IMR-90 (cell line): ENCODE measurements at regions not wholly inside any gene's neighbourhood (a gene's known extent, or its start where the extent isn't known, plus 50 kb on each side); places are given as distances from the start of the nearest gene placed in this dataset.

Experiments used
- ATAC-seq: fragments of 200-7000 bp; cut with Tn5 transposase; 2 replicates; pipeline ENCODE4 v1.9.1; 2020; ENCODE audit warnings: low read depth, mild to moderate bottlenecking, moderate library complexity
- BruUV-seq: library from RNA; stranded (reverse); fragments of 400-500 nt; replicated peaks from 2 replicates; lab custom pipeline; 2021; lab: Mats Ljungman, UMichigan
- CTCF ChIA-PET: fragments of 300-600 bp; formaldehyde crosslinking; extraction: SDS; loops from one replicate; lab custom pipeline; 2021; ENCODE audit warnings: antibody characterized with exemption; lab: Yijun Ruan, JAX
- POLR2A ChIA-PET: fragments of 300-600 bp; sonication (Branson Sonifier 250); formaldehyde crosslinking; loops from one replicate; lab custom pipeline; 2022; ENCODE audit warnings: antibody characterized with exemption; ENCODE audit not compliant: unreplicated experiment; lab: Charles Lee
- DNase-seq: peaks from one replicate; pipeline ENCODE4 v3.0.0; 2013
- H2AFZ ChIP-seq: replicated peaks from 2 replicates; pipeline ENCODE3; 2013; ENCODE audit warnings: low read length, mild to moderate bottlenecking; ENCODE audit not compliant: poor library complexity
- H2AK5ac ChIP-seq: 2 replicates; pipeline ENCODE4 v1.6.1; 2013; ENCODE audit warnings: low read depth, low read length, inconsistent platforms
- H2AK9ac ChIP-seq: replicated peaks from 2 replicates; pipeline ENCODE3; 2013; ENCODE audit warnings: mild to moderate bottlenecking, low read depth, low read length, moderate library complexity; ENCODE audit not compliant: poor library complexity
- H2BK120ac ChIP-seq: 2 replicates; pipeline ENCODE4 v1.6.1; 2013; ENCODE audit warnings: low read depth, low read length, inconsistent platforms
- H2BK15ac ChIP-seq: 3 replicates; pipeline ENCODE4 v1.6.1; 2013; ENCODE audit warnings: low read depth, low read length, inconsistent platforms
- H2BK20ac ChIP-seq: 2 replicates; pipeline ENCODE4 v1.6.1; 2013; ENCODE audit warnings: low read depth, mild to moderate bottlenecking, inconsistent platforms, low read length, moderate library complexity
- H2BK5ac ChIP-seq: 2 replicates; pipeline ENCODE4 v1.6.1; 2013; ENCODE audit warnings: mild to moderate bottlenecking, low read depth, low read length, inconsistent platforms; ENCODE audit not compliant: poor library complexity, severe bottlenecking
- H3K14ac ChIP-seq: replicated peaks from 2 replicates; pipeline ENCODE4 v1.6.1; 2013; ENCODE audit warnings: low read depth, low read length, inconsistent platforms
- H3K18ac ChIP-seq: 2 replicates; pipeline ENCODE4 v1.6.1; 2013; ENCODE audit warnings: low read depth, low read length, control low read depth
- H3K23ac ChIP-seq: 2 replicates; pipeline ENCODE4 v1.6.1; 2013; ENCODE audit warnings: low read depth, low read length, inconsistent platforms
- H3K27ac ChIP-seq: 2 replicates; pipeline ENCODE4 v1.5.1; 2013; ENCODE audit warnings: mild to moderate bottlenecking, control low read depth, low read length; ENCODE audit not compliant: insufficient read depth
- H3K27me3 ChIP-seq: 2 replicates; pipeline ENCODE4 v1.6.1; 2013; ENCODE audit warnings: low read length; ENCODE audit not compliant: control insufficient read depth, insufficient read depth
- H3K36me3 ChIP-seq: 2 replicates; pipeline ENCODE4 v1.6.1; 2013; ENCODE audit warnings: low read length, mixed read lengths; ENCODE audit not compliant: control insufficient read depth, insufficient read depth
- H3K4ac ChIP-seq: 2 replicates; pipeline ENCODE4 v1.6.1; 2013; ENCODE audit warnings: low read depth, low read length, inconsistent platforms
- H3K4me1 ChIP-seq: 2 replicates; pipeline ENCODE4 v1.6.1; 2013; ENCODE audit warnings: low read length, mixed read lengths; ENCODE audit not compliant: control insufficient read depth, insufficient read depth
- H3K4me2 ChIP-seq: 2 replicates; pipeline ENCODE4 v1.6.1; 2013; ENCODE audit warnings: low read depth, mild to moderate bottlenecking, control low read depth, low read length, moderate library complexity
- H3K4me3 ChIP-seq: 2 replicates; pipeline ENCODE4 v1.5.1; 2013; ENCODE audit warnings: low read depth, mild to moderate bottlenecking, control low read depth, low read length, moderate library complexity; ENCODE audit not compliant: insufficient read depth
- H3K56ac ChIP-seq: 2 replicates; pipeline ENCODE4 v1.6.1; 2013; ENCODE audit warnings: low read length, inconsistent platforms; ENCODE audit not compliant: insufficient read depth; ENCODE audit errors: extremely low read depth
- H3K79me1 ChIP-seq, 2 experiments: 2 replicates each; pipeline ENCODE4 v1.6.1; 2013; ENCODE audit warnings: low read length in 2 of 2, inconsistent platforms in 1 of 2, low read depth in 1 of 2
- H3K9ac ChIP-seq: 2 replicates; pipeline ENCODE4 v1.6.1; 2013; ENCODE audit warnings: low read depth, low read length, control low read depth
- H3K9me1 ChIP-seq: 2 replicates; pipeline ENCODE4 v1.6.1; 2013; ENCODE audit warnings: low read length, inconsistent platforms; ENCODE audit not compliant: insufficient read depth
- H3K9me3 ChIP-seq: 2 replicates; pipeline ENCODE4 v1.6.1; 2013; ENCODE audit warnings: low read length; ENCODE audit not compliant: control insufficient read depth, insufficient read depth
- H4K20me1 ChIP-seq: 2 replicates; pipeline ENCODE4 v1.6.1; 2013; ENCODE audit warnings: low read length, inconsistent platforms; ENCODE audit not compliant: insufficient read depth
- H4K5ac ChIP-seq: 2 replicates; pipeline ENCODE4 v1.6.1; 2013; ENCODE audit warnings: mild to moderate bottlenecking, low read depth, low read length, control low read depth
- H4K8ac ChIP-seq, 2 experiments: 2 replicates each; pipeline ENCODE4 v1.6.1; 2013; ENCODE audit warnings: low read depth in 2 of 2, low read length in 2 of 2, control low read depth in 1 of 2, inconsistent platforms in 1 of 2
- H4K91ac ChIP-seq: 2 replicates; pipeline ENCODE4 v1.6.1; 2013; ENCODE audit warnings: low read depth, low read length, inconsistent platforms; ENCODE audit not compliant: insufficient read depth
- BHLHE40 ChIP-seq: fragments of 150-350 bp; IDR thresholded peaks from 2 replicates; pipeline ENCODE4 v1.6.1; 2016; ENCODE audit warnings: mild to moderate bottlenecking, low read depth, low read length
- CEBPB ChIP-seq: IDR thresholded peaks from 2 replicates; pipeline ENCODE4 v1.6.1; 2012; ENCODE audit warnings: low read depth, low read length, improper control_type of control experiment
- CHD1 ChIP-seq: IDR thresholded peaks from 2 replicates; pipeline ENCODE4 v1.6.1; 2012; ENCODE audit warnings: low read depth, low read length, improper control_type of control experiment
- FOS ChIP-seq: fragments of 150-350 bp; IDR thresholded peaks from 2 replicates; pipeline ENCODE4 v1.6.1; 2016; ENCODE audit warnings: low read depth, low read length
- MAFK ChIP-seq: IDR thresholded peaks from 2 replicates; pipeline ENCODE4 v1.6.1; 2012; ENCODE audit warnings: low read depth, low read length, improper control_type of control experiment
- MAZ ChIP-seq: IDR thresholded peaks from 2 replicates; pipeline ENCODE4 v1.6.1; 2012; ENCODE audit warnings: low read depth, mild to moderate bottlenecking, low read length, improper control_type of control experiment, moderate library complexity, borderline replicate concordance
- MXI1 ChIP-seq: IDR thresholded peaks from 2 replicates; pipeline ENCODE4 v1.6.1; 2012; ENCODE audit warnings: low read depth, mild to moderate bottlenecking, low read length, moderate library complexity, borderline replicate concordance
- NFE2L2 ChIP-seq: fragments of 150-350 bp; IDR thresholded peaks from 2 replicates; pipeline ENCODE4 v1.6.1; 2016; ENCODE audit warnings: low read depth, mild to moderate bottlenecking, low read length
- POLR2A ChIP-seq: IDR thresholded peaks from 2 replicates; pipeline ENCODE4 v1.6.1; 2012; ENCODE audit warnings: mild to moderate bottlenecking, low read depth, low read length
- RAD21 ChIP-seq: IDR thresholded peaks from 2 replicates; pipeline ENCODE4 v1.6.1; 2012; ENCODE audit warnings: low read length, improper control_type of control experiment
- RCOR1 ChIP-seq: IDR thresholded peaks from 2 replicates; pipeline ENCODE4 v1.6.1; 2012; ENCODE audit warnings: mild to moderate bottlenecking, low read length, improper control_type of control experiment; ENCODE audit not compliant: insufficient replicate concordance
- RFX5 ChIP-seq: IDR thresholded peaks from 2 replicates; pipeline ENCODE4 v1.8.0; 2012; ENCODE audit warnings: low read depth, mild to moderate bottlenecking, low read length, moderate library complexity
- SMC3 ChIP-seq: fragments of 150-350 bp; IDR thresholded peaks from 2 replicates; pipeline ENCODE4 v1.6.1; 2016; ENCODE audit warnings: low read depth, mild to moderate bottlenecking, antibody characterized with exemption, low read length, moderate library complexity
- WGBS, 2 experiments: methylation state at CpG; one replicate each; pipeline versions ENCODE4 v1.1.5 to v1.1.7; 2013; ENCODE audit warnings: missing lambda C conversion rate in 2 of 2; ENCODE audit not compliant: insufficient read length in 1 of 2; ENCODE audit errors: extremely low coverage in 2 of 2; 5-methylcytosine and 5-hydroxymethylcytosine counted together
- dilution Hi-C: fragments of 300-500 bp; cut with HindIII; formaldehyde crosslinking; loops from one replicate; pipeline ENCODE4 v1.14.3; 2018; ENCODE audit warnings: low sequenced_read_pairs; ENCODE audit not compliant: unreplicated experiment
- in situ Hi-C: fragments of 300-500 bp; cut with MboI; formaldehyde crosslinking; loops from 3 replicates; pipeline ENCODE4 v1.14.3; 2019; ENCODE audit warnings: low sequenced_read_pairs, inconsistent platforms, mixed read lengths
- intact Hi-C: fragments of 100-400 bp; cut with micrococcal nuclease; formaldehyde crosslinking; loops from 2 replicates; pipeline ENCODE4 v1.10.0; 2022
- TF ChIP-seq, protein P1 (sequence below): fragments of 150-350 bp; IDR thresholded peaks from 2 replicates; pipeline ENCODE4 v1.6.1; 2017; ENCODE audit warnings: mild to moderate bottlenecking, antibody characterized with exemption, low read length, low read depth
- TF ChIP-seq, protein P2 (sequence below): conservative IDR thresholded peaks from 2 replicates; pipeline ENCODE4 v1.5.1; 2012; ENCODE audit warnings: mild to moderate bottlenecking, low read depth, low read length, improper control_type of control experiment
- TF ChIP-seq, protein P3 (sequence below): fragments of 150-350 bp; IDR thresholded peaks from 2 replicates; pipeline ENCODE4 v1.6.1; 2016; ENCODE audit warnings: low read depth, mild to moderate bottlenecking, low read length, moderate library complexity, borderline replicate concordance

DNA sequence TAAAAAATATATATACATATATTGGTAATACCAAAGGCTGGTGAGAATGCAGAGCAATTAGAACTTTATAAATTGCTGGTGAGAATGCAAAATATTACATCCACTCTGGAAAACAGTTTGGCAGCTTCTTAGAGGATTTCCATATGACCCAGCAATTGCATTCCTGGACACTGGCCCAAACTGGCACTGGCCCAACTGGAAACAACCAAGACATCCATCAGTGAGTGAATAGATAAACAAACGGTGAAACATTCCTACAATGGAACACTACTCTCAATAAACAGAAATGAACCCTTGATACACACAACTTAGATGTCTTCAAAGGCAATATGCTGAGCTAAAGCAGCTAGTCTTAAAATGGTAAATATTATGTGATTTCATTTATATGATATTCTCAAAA lies 524.2 kb downstream of the IQCM start:
- H3K56ac ChIP-seq: no peak overlapping the region; the same call in 1 of the 2 replicates
- H4K8ac ChIP-seq: no peak overlapping the region
- no peak overlapping the region for H2BK5ac ChIP-seq
- no peaks in the 10 kb centered on the region for H3K9me1 ChIP-seq
- intact Hi-C loops: no loop called here
- dilution Hi-C loops: no loop called here
- no peaks in the 10 kb centered on the region for H3K36me3 ChIP-seq
- ATAC-seq (no peak; the same call in 1 of the 2 replicates), DNase-seq (peak; percentile 43)
- in situ Hi-C loops: no loop called here
- ChIA-PET CTCF (no interaction called here), POLR2A (no interaction called here)
- no CpG with 5 or more reads among the region's 1 CpG for WGBS, 2 experiments
- H2AK9ac ChIP-seq: no peak overlapping the region
- no TSS peak for BruUV-seq
- no peaks in the 10 kb centered on the region for H3K4me1 ChIP-seq
- no peak overlapping the region for H3K23ac ChIP-seq
- H2BK120ac ChIP-seq: no peak overlapping the region
- no peak overlapping the region for H3K27ac ChIP-seq
- no peaks in the 10 kb centered on the region for H3K9me3 ChIP-seq
- H3K14ac ChIP-seq: no peak overlapping the region
- H2AK5ac ChIP-seq: no peak overlapping the region
- no peak overlapping the region for H3K9ac ChIP-seq
- no peak overlapping the region for H4K91ac ChIP-seq
- no peak overlapping the region for H2BK15ac ChIP-seq
- TF ChIP-seq, protein P1, sequence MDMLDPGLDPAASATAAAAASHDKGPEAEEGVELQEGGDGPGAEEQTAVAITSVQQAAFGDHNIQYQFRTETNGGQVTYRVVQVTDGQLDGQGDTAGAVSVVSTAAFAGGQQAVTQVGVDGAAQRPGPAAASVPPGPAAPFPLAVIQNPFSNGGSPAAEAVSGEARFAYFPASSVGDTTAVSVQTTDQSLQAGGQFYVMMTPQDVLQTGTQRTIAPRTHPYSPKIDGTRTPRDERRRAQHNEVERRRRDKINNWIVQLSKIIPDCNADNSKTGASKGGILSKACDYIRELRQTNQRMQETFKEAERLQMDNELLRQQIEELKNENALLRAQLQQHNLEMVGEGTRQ: no peak
- no peak for TF ChIP-seq RAD21
- TF ChIP-seq CEBPB: no peak
- no peak for TF ChIP-seq MXI1
- no peak for TF ChIP-seq BHLHE40
- TF ChIP-seq, protein P2, sequence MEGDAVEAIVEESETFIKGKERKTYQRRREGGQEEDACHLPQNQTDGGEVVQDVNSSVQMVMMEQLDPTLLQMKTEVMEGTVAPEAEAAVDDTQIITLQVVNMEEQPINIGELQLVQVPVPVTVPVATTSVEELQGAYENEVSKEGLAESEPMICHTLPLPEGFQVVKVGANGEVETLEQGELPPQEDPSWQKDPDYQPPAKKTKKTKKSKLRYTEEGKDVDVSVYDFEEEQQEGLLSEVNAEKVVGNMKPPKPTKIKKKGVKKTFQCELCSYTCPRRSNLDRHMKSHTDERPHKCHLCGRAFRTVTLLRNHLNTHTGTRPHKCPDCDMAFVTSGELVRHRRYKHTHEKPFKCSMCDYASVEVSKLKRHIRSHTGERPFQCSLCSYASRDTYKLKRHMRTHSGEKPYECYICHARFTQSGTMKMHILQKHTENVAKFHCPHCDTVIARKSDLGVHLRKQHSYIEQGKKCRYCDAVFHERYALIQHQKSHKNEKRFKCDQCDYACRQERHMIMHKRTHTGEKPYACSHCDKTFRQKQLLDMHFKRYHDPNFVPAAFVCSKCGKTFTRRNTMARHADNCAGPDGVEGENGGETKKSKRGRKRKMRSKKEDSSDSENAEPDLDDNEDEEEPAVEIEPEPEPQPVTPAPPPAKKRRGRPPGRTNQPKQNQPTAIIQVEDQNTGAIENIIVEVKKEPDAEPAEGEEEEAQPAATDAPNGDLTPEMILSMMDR: no peak
- TF ChIP-seq FOS: no peak
- no peak for TF ChIP-seq SMC3
- no peak for TF ChIP-seq RCOR1
- no peak for TF ChIP-seq NFE2L2
- TF ChIP-seq, protein P3, sequence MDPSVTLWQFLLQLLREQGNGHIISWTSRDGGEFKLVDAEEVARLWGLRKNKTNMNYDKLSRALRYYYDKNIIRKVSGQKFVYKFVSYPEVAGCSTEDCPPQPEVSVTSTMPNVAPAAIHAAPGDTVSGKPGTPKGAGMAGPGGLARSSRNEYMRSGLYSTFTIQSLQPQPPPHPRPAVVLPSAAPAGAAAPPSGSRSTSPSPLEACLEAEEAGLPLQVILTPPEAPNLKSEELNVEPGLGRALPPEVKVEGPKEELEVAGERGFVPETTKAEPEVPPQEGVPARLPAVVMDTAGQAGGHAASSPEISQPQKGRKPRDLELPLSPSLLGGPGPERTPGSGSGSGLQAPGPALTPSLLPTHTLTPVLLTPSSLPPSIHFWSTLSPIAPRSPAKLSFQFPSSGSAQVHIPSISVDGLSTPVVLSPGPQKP: no peak
- TF ChIP-seq RFX5: no peak
- no peak for TF ChIP-seq MAZ
- no peak for TF ChIP-seq CHD1
- TF ChIP-seq MAFK: no peak
- no peak for TF ChIP-seq POLR2A
- no peak overlapping the region for H4K5ac ChIP-seq
- H3K79me1 ChIP-seq: no peaks in the 10 kb centered on the region
- no peak overlapping the region for H3K4me3 ChIP-seq
- no peak overlapping the region for H3K4ac ChIP-seq
- H2AFZ ChIP-seq: no peak overlapping the region
- no peak overlapping the region for H3K18ac ChIP-seq
- H4K20me1 ChIP-seq: no peaks in the 10 kb centered on the region
- no peak overlapping the region for H2BK20ac ChIP-seq
- no peak overlapping the region for H3K4me2 ChIP-seq
- H3K27me3 ChIP-seq: no peaks in the 10 kb centered on the region
